Fibroblast of the aortic adventitia (primary cell): ENCODE measurements at regions not wholly inside any gene's neighbourhood (a gene's known extent, or its start where the extent isn't known, plus 50 kb on each side); places are given as distances from the start of the nearest gene placed in this dataset.

Experiments used
- DNase-seq: peaks from one replicate; pipeline ENCODE4 v3.0.0-alpha.2; 2010; ENCODE audit warnings: low read depth
- H3K4me3 ChIP-seq: 2 replicates; pipeline ENCODE4 v1.5.1; 2011; ENCODE audit warnings: low read depth, mild to moderate bottlenecking, control low read depth, low read length, moderate library complexity
- TF ChIP-seq, protein P1 (sequence below): IDR thresholded peaks from 2 replicates; pipeline ENCODE4 v1.5.1; 2011; ENCODE audit warnings: mild to moderate bottlenecking, low read length, control low read depth, inconsistent platforms; ENCODE audit not compliant: insufficient read depth

DNA sequence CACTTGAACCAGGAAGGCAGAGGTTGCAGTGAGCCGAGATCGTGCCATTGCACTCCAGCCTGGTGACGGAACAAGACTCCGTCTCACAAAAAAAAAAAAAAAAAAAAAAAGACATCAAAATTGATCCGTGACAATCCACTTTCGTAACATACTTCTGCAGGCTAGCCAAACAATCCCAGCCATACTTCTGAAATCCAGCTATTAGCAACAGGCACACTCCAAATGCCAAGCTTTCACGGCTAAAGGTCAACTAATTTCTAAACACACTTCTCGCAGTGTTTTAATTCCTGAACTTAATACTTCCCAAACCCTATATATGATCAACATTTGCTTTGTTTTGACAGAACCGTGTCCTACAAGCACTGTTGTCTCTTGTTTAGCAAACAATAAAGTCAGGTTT, 411.3 kb upstream of the RUNX1 start:
- TF ChIP-seq, protein P1, sequence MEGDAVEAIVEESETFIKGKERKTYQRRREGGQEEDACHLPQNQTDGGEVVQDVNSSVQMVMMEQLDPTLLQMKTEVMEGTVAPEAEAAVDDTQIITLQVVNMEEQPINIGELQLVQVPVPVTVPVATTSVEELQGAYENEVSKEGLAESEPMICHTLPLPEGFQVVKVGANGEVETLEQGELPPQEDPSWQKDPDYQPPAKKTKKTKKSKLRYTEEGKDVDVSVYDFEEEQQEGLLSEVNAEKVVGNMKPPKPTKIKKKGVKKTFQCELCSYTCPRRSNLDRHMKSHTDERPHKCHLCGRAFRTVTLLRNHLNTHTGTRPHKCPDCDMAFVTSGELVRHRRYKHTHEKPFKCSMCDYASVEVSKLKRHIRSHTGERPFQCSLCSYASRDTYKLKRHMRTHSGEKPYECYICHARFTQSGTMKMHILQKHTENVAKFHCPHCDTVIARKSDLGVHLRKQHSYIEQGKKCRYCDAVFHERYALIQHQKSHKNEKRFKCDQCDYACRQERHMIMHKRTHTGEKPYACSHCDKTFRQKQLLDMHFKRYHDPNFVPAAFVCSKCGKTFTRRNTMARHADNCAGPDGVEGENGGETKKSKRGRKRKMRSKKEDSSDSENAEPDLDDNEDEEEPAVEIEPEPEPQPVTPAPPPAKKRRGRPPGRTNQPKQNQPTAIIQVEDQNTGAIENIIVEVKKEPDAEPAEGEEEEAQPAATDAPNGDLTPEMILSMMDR, result no peak
- no peak overlapping the region for H3K4me3 ChIP-seq
- DNase-seq, result no peak

DNA sequence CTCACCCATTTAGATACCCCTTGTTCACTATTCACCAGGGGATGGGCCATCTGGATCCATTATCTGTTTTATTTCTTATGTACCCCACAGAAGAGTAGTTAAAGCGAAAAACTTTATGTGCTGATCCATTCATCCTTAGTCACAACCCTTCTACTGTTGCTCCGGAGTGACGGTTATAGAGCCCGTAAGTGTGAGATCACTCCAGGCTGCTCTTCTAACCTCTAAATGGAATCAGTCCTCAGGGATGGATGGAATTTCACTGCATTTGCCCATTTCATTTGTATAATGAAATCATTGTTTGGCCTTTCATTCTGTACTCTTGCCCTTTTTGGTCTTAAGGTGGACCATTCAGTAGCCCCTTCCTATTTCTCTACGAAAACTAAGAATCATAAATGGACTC, 409.3 kb upstream of the RUNX1 start:
- TF ChIP-seq, protein P1, result no peak
- no peak overlapping the region for H3K4me3 ChIP-seq
- DNase-seq, result no peak

DNA sequence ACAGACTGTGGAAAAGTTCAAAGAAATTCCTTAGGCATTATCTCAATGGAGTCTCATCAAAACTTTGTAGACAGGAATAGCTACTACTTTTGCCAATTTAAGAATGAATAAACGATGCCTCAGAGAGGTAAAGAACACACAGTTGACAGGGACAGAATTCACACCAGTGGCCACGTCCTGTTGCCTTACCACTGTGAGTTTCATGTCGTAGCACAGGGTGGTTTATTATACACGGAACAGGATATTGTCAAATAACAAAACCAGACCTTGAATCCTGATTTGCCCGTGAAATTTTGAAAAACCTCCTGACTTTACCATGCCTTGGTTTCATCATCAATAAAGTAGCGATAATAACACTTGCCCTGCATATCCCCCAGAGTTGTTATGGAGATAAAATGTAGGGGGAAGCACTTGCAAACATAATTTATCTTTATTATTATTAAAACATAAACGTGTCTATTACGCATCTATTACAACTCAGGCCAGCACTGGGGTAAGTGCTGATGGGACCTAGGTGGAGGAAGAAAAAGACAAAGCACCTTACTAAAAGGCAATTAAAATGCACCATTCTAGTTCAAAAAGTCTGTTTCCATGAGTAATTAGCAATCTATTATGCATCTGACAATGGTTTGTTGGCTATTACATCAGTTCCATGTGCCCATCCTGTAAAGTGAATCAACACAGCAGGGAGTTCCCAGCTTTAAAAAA, 408.1 kb upstream of the RUNX1 start:
- no peak for DNase-seq
- no peak overlapping the region for H3K4me3 ChIP-seq
- TF ChIP-seq, protein P1, result no peak

DNA sequence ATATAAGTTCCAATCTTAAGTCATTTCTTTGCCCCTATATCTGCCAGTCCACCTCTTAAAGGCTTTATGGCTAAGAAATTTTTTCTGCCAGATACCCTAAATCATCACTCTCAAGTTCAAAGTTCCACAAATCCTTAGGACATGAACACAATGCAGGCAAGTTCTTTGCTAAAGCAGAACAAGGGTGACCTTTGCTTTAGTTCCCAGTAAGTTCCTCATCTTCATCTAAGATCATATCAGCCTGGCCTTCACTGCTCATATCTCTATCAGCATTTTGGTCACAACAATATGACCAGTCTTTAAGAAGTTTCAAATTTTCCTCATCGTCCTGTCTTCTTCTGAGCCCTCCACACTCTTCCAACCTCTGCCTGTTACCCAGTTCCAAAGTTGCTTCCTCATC, 402.2 kb upstream of the RUNX1 start:
- TF ChIP-seq, protein P1, result no peak
- no peak for DNase-seq
- H3K4me3 ChIP-seq, result no peak overlapping the region

DNA sequence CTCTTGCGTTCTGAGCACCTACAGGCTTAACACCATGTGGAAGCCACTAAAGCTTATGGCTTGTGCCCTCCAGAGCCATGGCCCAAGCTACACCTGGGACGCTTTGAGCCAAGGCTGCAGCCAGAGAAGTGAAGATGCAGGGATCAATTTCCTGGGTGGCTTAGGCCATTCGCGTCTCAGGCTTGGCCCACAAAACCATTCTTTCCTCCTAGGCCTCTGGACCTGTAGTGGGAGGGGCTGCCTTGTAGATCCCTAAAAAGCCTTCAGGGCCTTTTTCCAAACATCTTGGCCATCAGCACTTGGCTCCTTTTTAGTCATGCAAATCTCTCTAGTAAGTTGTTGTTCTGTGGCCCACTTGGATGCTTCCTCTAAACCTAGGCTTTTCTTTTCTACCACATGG, 401.7 kb upstream of the RUNX1 start:
- no peak for DNase-seq
- no peak overlapping the region for H3K4me3 ChIP-seq
- TF ChIP-seq, protein P1, result no peak

DNA sequence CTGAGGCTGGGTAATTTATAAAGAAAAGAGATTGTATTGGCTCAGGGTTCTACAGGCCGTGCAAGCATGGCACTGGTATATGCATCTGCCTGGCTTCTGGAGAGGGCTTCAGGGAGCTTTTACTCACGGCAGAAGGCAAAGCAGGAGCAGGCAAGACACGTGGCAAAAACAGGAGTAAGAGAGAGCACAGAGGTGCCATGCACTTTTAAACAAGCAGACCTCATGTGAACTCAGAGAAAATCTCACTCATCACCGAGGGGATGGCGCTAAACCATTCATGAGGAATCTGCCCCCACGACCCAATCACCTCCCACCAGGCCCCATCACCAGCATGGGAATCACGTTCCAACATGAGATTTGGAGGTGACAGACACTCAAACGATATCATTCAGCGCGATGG, 400.7 kb upstream of the RUNX1 start:
- H3K4me3 ChIP-seq, result no peak overlapping the region
- DNase-seq, result no peak
- TF ChIP-seq, protein P1, result no peak
